Smooth muscle cell (in vitro differentiated cells): ENCODE measurements at regions not wholly inside any gene's neighbourhood (a gene's known extent, or its start where the extent isn't known, plus 50 kb on each side); places are given as distances from the start of the nearest gene placed in this dataset.
"Not testable (repeated sequence)": the region's sequence is repeated elsewhere in the genome, so short reads cannot be mapped to it uniquely, and the experiment has no call there.

Source experiments
- DNase-seq: peaks from one replicate; lab custom pipeline; 2025; ENCODE audit not compliant: unreplicated experiment; lab: John Stamatoyannopoulos, UW
- H2AFZ ChIP-seq: fragments of 200-600 bp; sonication (generic); 2 replicates; pipeline ENCODE4 v1.6.0; 2016; ENCODE audit warnings: antibody characterized with exemption, low read depth, mild to moderate bottlenecking
- H3F3A ChIP-seq: fragments of 200-600 bp; sonication (generic); 2 replicates; pipeline ENCODE4 v1.6.0; 2017; ENCODE audit warnings: antibody characterized with exemption, low read depth
- H3K27ac ChIP-seq: fragments of 200-600 bp; sonication (generic); 2 replicates; pipeline ENCODE4 v1.5.1; 2016; ENCODE audit warnings: low read depth, mild to moderate bottlenecking
- H3K27me3 ChIP-seq: fragments of 200-600 bp; sonication (generic); 2 replicates; pipeline ENCODE4 v1.6.1; 2016; ENCODE audit warnings: low read depth, mild to moderate bottlenecking
- H3K36me3 ChIP-seq: fragments of 200-600 bp; sonication (generic); 2 replicates; pipeline ENCODE4 v1.5.1; 2016; ENCODE audit warnings: low read depth
- H3K4me1 ChIP-seq: fragments of 200-600 bp; sonication (generic); 2 replicates; pipeline ENCODE4 v1.5.1; 2016; ENCODE audit warnings: low read depth
- H3K4me2 ChIP-seq: fragments of 200-600 bp; sonication (generic); 2 replicates; pipeline ENCODE4 v1.6.0; 2016; ENCODE audit warnings: mild to moderate bottlenecking
- H3K4me3 ChIP-seq: fragments of 200-600 bp; sonication (generic); 2 replicates; pipeline ENCODE4 v1.5.1; 2016; ENCODE audit warnings: mild to moderate bottlenecking
- H3K79me2 ChIP-seq: fragments of 200-600 bp; sonication (generic); 2 replicates; pipeline ENCODE4 v1.6.0; 2016; ENCODE audit warnings: low read depth, mild to moderate bottlenecking
- H3K9ac ChIP-seq: fragments of 200-600 bp; sonication (generic); 2 replicates; pipeline ENCODE4 v1.6.0; 2016; ENCODE audit warnings: low read depth
- H3K9me3 ChIP-seq: fragments of 200-600 bp; sonication (generic); replicated peaks from 2 replicates; pipeline ENCODE4 v1.5.1; 2016; ENCODE audit warnings: low read depth
- H4K20me1 ChIP-seq: fragments of 200-600 bp; sonication (generic); 2 replicates; pipeline ENCODE4 v1.6.0; 2016; ENCODE audit warnings: low read depth
- CTCF ChIP-seq: fragments of 200-600 bp; sonication (generic); IDR thresholded peaks from 2 replicates; pipeline ENCODE4 v1.5.1; 2017; ENCODE audit warnings: borderline replicate concordance, mild to moderate bottlenecking, antibody characterized with exemption; ENCODE audit not compliant: insufficient read depth, poor library complexity, severe bottlenecking
- WGBS: methylation state at CpG from one replicate; pipeline ENCODE4 v1.1.7; 2016; ENCODE audit warnings: low lambda C conversion rate; 5-methylcytosine and 5-hydroxymethylcytosine counted together

- no peaks in the 10 kb centered on the region for H3K79me2 ChIP-seq
- no peak overlapping the region for H3K4me2 ChIP-seq
- no peak overlapping the region for H2AFZ ChIP-seq
- 97% methylated on average over 5 of the region's 5 CpGs for WGBS
- no peaks in the 10 kb centered on the region for H3F3A ChIP-seq
- H3K9me3 ChIP-seq: no peaks in the 10 kb centered on the region
- H3K4me1 ChIP-seq: no peaks in the 10 kb centered on the region
- no peak overlapping the region for H3K9ac ChIP-seq
- no peak for TF ChIP-seq CTCF
- H3K4me3 ChIP-seq: no peak overlapping the region
- no peak overlapping the region for H3K27ac ChIP-seq
- no peaks in the 10 kb centered on the region for H3K36me3 ChIP-seq
- no peaks in the 10 kb centered on the region for H3K27me3 ChIP-seq
- DNase-seq: no peak
- no peaks in the 10 kb centered on the region for H4K20me1 ChIP-seq
These were observed 899.7 kb downstream of the DSC3 start for GRCh38 chr18:30142870-30143269.

GRCh38 chr18:30142248-30142647, 900.3 kb downstream of the DSC3 start:
- no peaks in the 10 kb centered on the region for H4K20me1 ChIP-seq
- no peak overlapping the region for H3K9ac ChIP-seq
- H3K9me3 ChIP-seq: no peaks in the 10 kb centered on the region
- no peak overlapping the region for H3K4me3 ChIP-seq
- H3K27me3 ChIP-seq: no peaks in the 10 kb centered on the region
- H2AFZ ChIP-seq: no peak overlapping the region
- no peak for TF ChIP-seq CTCF
- H3K27ac ChIP-seq: no peak overlapping the region
- no peaks in the 10 kb centered on the region for H3K79me2 ChIP-seq
- 67% methylated on average over 4 of the region's 4 CpGs for WGBS
- DNase-seq: no peak
- H3F3A ChIP-seq: no peaks in the 10 kb centered on the region
- H3K4me2 ChIP-seq: no peak overlapping the region
- no peaks in the 10 kb centered on the region for H3K36me3 ChIP-seq
- no peaks in the 10 kb centered on the region for H3K4me1 ChIP-seq

- not testable (repeated sequence) for H2AFZ ChIP-seq, DNase-seq, H3F3A ChIP-seq, H3K27ac ChIP-seq, H3K36me3 ChIP-seq, H4K20me1 ChIP-seq, H3K9ac ChIP-seq, H3K27me3 ChIP-seq, H3K4me3 ChIP-seq, H3K9me3 ChIP-seq, H3K79me2 ChIP-seq, H3K4me2 ChIP-seq, H3K4me1 ChIP-seq
- 78% methylated on average over 5 of the region's 5 CpGs for WGBS
These were observed 901.0 kb downstream of the DSC3 start for GRCh38 chr18:30141506-30141905.

GRCh38 chr18:30139631-30140287, 902.8 kb downstream of the DSC3 start:
- no peak for DNase-seq
- H2AFZ ChIP-seq: no peak overlapping the region

More at GRCh38 chr18:30139631-30140287, 902.8 kb downstream of the DSC3 start:
- H3K36me3 ChIP-seq: no peaks in the 10 kb centered on the region
- no peak overlapping the region for H3K4me3 ChIP-seq
- no peak for TF ChIP-seq CTCF
- H3K79me2 ChIP-seq: no peaks in the 10 kb centered on the region
- no peaks in the 10 kb centered on the region for H3K9me3 ChIP-seq
- H3F3A ChIP-seq: no peaks in the 10 kb centered on the region
- H3K27ac ChIP-seq: no peak overlapping the region
- H3K27me3 ChIP-seq: no peaks in the 10 kb centered on the region
- H3K4me1 ChIP-seq: no peaks in the 10 kb centered on the region
- no peak overlapping the region for H3K4me2 ChIP-seq
- H3K9ac ChIP-seq: no peak overlapping the region
- H4K20me1 ChIP-seq: no peaks in the 10 kb centered on the region
- 81% methylated on average over 5 of the region's 5 CpGs for WGBS
